CD4-positive, alpha-beta T cell treated with Interleukin-4 for 1 hour (primary cell): ENCODE measurements at regions not wholly inside any gene's neighbourhood (a gene's known extent, or its start where the extent isn't known, plus 50 kb on each side); places are given as distances from the start of the nearest gene placed in this dataset.
A peak's percentile ranks its signal among the peaks of the same experiment; 100 is the strongest.
"Not testable (repeated sequence)": the region's sequence is repeated elsewhere in the genome, so short reads cannot be mapped to it uniquely, and the experiment has no call there.

Experiments used
- DNase-seq, 2 donors: peaks; one replicate each; pipeline ENCODE4 v3.0.0-alpha.2; 2020 to 2022

DNA sequence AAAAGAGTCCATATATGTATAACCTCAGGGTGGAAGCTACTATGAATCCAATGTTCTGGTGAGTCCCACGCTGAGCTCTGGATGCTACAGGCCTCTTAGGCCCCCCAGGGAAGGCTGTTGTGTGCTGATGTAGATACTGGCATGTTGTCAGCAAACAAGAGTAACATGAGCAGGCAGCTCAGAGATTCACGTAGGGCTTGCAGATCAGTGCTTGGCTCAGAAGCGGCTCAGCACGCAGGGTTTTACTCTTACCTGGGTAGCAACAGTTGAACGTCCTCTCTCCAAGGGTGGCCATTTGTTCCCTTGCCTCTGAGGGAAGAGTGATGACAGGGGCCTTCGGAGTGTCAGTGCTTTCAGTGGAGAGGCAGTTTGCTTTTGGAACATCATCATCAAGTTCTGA, 93.4 kb downstream of the ZFP64 start:
- no peak for DNase-seq

DNA sequence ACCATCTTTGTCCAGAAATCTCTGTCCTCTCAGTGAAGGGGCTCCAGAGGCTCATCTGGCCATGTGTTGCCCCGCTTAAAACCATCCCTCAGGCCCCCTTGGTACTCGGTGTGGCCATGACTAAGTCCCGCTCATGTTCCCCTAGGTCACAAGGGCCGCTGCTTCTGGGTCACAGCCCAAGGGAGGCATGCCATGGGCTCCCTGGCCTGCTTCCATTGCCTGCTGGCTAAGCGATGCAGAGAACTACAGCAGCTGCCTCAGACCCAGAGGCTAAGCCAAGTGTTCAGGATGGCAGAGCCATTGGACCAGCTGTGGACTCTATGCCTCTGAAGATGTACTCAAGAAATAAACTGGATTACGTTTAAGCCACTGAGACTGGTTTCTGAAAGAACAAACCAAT, 95.5 kb downstream of the ZFP64 start:
- no peak for DNase-seq

DNA sequence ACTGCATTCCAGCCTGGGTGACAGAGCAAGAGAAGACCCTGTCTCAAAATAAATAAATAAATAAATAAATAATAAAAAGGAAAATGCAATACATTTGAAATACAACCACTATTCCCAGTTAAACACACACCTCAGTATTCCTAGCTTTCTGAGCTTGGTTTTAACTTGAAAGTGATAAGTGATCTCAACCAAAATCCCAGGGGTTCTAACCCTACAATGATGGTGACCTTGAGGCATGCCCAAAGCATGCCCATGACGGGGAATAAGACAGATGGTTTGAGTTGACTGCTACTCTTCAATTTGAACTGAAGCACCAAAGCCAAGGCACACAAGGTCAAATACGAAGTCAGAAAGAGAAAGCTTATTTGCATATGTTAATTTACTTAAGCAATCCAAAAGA, 96.9 kb downstream of the ZFP64 start:
- DNase-seq, result no peak

DNA sequence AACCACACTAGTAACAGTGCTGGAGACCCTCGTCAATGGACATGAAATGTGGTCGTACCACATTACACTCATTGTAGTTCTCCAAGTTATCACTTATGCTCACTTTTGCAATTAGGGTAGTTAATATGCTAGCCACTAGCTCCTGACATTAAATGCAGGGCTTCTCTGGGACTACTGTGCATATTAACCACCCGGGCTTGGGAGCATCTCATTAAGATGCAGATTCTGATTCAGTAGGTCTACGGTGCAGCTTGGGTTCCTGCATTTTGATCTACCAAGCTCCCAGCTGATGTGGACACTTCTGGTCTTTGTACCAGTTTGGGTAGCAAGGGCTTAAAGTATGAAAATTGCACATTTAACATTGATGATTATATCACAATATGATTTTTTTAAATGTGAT, 98.0 kb downstream of the ZFP64 start:
- no peak for DNase-seq

DNA sequence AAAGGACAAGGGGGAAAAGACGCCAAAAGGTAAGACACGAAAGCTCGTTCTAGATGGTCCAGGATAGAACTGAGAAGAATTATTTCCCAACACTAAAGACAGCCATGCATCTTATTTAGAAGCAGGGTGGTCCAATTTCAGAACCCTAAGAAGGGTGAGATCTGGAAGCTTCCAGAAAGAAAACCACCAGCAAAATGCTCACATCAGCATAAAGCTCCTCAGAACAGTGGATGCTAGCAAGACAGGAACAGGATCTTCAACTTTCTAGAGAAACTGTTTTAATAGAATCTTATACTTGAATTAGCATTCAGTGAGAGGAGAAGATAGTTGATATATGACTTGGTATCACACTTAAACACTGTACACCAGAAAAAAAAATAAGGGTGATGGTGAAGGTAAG, 101.5 kb downstream of the ZFP64 start:
- DNase-seq, result no peak

DNA sequence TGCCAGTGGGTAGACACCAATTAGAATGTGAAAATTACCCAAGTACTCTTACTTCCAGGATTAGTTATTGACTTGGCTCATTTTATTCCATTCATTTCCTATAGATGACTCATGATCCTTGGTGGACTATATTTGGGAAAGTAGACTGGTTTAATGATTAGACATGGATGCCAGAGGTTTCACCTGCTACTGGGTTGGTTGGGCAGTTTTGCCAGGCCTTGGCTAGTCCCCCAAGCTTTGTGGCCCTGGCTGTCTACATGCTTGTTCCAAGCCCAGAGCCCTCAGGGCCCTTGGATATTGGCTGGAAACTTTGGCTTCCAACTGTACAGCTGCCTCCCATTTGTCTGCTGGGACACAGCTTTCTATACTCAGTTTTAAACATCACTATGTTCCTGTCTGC, 104.1 kb downstream of the ZFP64 start:
- DNase-seq, result no peak

DNA sequence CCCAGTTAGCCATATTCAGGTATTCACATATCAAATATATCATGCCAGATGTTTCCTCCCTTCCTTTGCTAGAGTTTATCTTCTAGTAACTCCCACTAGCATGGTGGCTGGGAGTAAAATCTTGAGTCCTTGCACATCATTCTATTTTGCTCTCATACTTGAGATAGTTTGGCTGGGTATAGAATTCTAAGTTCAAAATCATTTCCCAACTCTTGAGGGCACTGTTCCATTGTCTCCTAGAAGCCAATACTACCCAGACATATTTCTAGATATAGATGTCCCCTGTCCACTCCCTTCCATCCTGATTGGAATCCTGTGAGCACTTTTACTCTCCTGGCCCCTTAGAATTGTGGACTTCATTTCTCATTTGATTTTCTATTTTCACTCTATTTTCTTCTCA, 104.7 kb downstream of the ZFP64 start:
- no peak for DNase-seq

DNA sequence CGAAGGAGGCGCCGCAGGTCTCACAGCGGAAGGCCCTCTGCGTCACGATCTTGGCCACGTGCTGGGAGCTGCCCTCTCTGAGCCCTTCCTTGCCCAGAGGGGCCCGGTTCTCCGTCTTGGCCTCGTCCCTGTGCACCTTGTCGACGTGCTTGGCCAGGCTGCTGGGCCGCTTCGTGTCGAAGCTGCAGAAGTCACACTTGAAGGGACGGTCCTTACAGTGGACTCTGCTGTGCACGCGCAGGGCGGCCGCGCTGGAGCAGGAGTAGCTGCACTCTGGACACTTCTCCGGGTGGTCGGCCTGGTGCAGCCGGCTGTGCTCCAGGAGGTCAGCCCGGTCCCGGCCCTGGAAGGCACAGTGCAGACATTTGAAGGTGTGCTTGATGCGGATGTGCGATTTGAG, 106.9 kb downstream of the ZFP64 start:
- DNase-seq, result no peak

DNA sequence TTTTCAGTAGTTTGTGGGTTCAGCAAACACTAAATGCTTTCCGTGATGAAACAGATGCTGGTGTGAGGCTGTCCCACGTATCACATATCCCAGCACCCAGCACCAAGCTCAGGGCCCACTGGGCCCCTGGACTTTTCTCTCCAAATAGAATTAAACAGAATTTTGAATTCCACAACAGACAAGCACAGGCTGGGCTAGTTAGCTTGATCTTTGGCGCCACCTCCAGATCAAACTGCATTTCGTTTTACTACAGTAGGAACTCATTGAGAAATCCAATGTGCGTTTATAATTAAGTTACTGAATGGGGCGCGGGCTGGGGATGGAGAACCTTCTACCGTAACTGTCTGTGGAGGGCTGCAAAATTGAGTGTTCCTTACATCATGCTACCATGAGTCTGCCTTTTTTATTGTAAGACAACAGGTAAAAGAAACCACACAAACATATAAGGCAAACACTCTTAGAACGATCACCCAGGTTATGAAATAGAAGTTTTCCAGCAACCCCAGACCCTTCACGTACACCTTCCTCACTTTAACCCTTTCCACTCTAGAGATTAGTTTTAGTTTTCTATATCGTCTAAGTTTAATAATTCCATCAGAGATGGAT, 107.8 kb downstream of the ZFP64 start:
- DNase-seq, result peak; percentile 22 to 46

DNA sequence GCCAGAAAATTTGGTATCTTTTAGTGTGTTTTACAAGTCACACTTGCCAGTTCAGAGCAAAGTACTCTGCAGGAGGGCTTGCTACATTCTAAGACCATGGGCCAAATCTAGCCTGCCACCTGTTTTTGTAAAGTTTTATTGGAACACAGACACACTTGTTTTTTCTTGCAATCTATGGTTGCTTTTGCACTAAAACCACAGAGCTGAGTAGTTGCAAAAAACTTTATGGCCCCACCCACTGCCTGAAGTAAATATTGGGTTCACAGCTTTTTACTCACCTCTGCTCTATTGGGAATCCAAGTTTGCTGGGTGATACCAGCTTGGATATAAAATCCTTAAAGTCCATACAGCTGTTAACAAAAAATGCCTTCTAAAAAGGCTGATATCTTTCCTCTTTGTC, 109.0 kb downstream of the ZFP64 start:
- peak in 1 of 2 donors; percentile 11 for DNase-seq

DNA sequence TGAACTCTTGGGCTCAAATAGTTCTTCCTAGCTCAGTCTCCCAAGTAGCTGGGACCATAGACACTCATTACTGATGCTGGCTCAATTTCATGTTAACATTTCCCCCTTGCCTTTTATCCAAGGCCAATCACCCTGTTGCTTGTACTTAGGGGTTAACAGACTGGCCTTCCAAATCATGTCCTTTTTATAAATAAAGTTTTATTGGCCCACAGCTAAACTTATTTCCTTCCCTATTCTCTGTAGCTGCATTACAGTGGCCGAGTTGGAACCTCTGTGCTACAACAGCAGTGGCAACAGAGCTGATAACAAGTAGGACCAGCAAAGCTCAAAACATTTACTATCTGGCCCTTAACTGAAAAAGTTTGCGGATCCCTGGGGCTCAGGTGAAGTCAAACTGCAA, 109.8 kb downstream of the ZFP64 start:
- no peak for DNase-seq

DNA sequence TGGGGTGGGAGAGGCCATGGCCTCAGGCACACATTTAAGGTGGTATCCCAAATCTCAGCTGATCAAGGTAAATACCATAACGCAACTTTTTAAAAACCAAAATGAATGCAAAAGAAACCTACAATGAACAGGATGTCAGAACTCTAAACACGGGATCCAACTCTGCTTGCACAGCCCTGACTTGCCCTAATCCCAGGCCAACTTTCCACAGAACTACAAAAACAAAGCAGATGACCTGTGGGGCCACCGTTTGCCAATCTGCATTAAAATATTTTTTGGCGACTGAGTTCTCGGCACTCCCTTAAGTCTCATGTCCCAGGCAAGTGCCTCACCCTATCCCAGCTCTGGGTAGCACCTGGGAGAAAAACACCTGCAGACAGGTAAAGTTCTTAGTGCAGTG, 110.5 kb downstream of the ZFP64 start:
- no peak for DNase-seq

DNA sequence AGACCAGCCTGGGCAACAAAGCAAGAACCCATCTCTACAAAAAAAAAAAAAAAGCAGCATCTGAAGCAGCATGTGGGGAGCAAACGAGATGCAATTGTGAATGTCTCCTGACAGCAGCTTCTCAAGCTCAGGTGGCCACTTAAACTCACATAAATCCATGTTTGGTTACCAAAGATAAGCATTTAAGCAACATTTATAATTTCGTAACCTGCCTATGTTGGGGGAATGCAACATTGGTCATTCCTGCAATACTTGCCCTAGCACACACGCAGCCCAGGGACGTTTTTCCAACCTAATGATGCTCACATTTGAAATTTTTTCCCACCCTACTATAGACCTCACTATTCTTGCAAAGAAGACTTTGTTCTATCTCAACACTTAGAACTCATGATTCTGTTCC, 113.3 kb downstream of the ZFP64 start:
- DNase-seq, result no peak

DNA sequence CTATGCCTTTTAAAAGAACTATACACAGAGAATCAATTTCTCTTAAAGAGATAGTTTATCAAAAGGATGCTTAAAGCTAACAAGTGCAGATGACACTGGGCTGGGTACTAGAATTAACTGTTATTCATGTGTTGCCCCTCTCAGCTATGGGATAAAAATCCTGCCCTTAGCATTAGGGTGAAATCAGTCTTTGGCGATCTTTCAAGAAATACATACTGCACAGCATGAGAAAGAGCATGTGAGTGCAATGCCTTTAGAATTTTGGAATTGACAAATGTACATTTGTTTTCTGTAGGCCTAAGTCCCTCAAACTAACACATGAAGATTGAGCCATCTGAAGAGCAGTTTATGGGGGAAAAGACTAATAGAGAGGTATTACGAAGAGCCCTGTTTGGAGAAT, 115.4 kb downstream of the ZFP64 start:
- DNase-seq, result no peak

DNA sequence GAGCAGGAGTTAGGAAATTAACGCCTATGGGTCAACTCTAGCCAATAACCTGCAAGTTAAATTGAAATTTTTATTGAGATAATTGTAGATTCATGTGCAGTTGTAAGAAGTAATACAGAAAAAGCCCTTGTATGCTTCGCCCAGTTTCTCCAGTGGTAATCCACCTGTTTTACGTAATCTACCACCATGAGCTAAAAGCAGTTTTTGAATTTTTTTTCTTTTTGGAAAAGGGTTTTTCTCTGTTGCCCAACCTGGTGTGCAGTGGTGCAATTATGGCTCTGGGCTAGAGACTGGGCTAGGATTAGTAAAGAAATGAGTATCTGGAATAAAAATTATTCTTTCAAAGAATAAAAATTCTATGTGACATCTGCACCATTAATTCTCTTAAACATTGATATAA, 116.2 kb downstream of the ZFP64 start:
- no peak for DNase-seq

DNA sequence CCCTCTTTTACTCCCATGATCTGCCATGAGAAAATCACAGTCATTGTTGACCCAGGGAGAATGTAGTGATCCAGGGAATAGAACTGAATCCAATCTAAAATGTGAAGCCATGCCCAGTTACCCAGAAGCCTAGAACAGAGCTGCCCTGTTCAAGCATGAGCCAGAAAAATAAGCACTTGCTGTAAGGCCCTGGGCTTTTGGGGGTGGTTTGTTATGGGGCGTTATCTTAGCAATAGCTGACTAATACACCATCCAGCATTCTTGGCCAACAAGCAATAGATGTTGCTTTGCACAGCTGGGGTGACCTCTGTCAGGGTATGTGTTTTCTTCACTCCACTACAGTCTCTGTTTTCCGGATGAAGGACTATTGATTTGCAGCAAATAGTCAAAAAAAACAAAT, 120.4 kb downstream of the ZFP64 start:
- no peak for DNase-seq

DNA sequence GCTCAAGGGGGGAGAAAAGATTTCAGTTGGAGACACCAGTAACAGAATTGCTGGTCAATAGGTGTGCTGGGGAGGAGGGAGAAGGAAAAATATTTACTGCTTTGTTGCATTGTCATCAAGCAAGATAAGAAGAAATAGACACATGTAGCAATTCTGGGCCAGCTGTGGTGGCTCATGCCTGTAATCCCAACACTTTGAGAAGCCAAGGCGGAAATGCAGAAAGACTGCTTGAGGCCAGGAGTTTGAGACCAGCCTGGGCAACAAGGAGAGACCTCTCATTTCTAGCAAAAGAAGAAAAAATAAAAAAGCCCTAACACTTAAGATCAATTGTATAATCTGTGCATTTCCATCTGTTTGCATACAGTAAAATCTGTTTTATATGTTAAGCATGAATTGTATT, 126.6 kb downstream of the ZFP64 start:
- no peak for DNase-seq

DNA sequence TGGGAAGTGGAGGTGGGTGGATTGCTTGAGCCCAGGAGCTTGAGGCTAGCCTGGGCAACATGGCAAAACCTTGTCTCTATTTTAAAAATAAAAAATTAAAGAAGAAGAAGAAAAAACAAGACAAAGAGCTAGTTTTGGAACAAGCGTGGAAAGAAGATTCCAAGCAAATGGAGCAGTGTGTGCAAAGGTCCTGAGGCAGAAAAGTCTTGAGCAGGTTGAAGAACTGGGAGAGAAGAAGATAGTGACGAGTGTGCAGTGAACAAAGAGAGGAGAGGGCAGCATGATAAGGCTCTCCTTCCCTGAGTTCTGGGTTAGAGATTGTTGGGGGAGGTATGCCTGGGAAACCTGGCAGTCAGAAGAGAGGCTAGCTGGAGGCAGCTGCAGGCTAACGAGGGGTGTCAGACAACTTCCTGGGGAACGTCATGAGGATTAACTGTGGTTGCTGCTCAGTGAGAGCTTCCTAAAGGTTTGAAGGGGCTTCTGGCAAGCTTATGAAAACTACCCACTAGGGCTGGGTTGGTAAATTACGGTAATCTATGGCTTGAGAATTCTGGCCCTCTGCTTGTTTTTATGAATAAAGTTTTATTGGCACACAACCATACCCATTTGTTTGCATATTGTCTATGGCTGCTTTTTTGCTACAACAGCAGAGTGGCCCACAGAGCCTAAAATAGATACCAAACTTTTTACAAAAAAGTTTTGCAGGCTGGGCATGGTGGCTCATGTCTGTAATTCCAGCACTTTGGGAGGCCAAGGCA, 128.9 kb downstream of the ZFP64 start:
- DNase-seq, result no peak

DNA sequence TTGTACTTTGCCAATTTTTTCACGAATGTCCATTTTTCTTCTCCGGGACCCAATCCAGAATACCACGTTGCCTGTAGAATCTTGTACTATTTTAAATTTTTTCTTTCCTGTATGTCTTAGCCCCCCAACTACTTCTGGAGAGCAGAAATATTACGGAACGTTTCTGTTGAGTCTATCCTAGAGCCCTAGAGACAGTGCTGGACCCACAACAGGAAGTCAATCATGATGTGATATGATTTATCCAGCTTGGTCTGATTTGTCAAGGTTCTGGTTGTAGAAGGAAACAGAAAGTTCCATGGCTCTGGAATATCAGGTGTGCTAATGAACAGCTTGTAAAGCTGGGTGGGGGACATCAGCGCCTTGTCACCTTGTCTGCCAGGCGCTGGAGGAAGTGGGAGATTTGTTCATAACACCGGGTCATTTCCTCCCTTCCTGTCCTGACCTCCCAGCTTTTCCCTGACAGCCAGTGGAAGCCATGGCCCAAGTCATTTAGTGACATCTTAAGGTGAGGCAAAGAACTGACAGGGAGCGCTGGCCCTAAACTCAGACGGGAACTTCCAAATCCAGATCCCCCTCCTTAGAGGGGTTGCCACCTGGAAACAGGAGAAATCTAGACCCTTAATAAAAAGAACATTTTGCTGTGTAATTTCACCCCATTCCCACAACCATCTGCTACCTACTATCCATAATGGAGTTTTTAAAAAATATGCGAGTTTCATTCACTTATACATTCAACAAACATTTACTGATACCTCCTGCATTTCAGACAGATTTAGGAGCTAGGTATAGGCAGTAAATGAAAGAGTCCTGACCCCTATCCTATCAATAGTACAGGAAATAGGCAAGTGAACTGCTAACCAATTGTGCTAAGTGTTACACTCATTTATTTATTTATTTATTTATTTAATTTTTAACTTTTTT, 130.5 kb downstream of the ZFP64 start:
- DNase-seq, result no peak

DNA sequence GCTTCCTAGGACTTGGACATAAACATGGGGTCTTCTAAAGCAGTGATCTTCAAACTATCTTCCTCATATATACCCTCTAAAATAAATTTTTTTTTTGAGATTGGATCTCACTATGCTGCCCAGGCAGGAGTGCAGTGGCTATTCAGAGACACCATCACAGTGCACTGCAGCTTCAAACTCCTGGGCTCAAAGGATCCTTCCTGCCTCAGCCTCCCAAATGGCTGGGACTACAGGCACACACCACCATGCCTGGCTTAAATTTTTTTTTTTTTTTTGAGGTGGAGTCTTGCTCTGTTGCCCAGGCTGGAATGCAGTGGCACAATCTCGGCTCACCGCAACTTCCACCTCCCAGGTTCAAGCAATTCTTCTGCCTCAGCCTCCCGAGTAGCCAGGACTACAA, 134.4 kb downstream of the ZFP64 start:
- DNase-seq, result not testable (repeated sequence)

DNA sequence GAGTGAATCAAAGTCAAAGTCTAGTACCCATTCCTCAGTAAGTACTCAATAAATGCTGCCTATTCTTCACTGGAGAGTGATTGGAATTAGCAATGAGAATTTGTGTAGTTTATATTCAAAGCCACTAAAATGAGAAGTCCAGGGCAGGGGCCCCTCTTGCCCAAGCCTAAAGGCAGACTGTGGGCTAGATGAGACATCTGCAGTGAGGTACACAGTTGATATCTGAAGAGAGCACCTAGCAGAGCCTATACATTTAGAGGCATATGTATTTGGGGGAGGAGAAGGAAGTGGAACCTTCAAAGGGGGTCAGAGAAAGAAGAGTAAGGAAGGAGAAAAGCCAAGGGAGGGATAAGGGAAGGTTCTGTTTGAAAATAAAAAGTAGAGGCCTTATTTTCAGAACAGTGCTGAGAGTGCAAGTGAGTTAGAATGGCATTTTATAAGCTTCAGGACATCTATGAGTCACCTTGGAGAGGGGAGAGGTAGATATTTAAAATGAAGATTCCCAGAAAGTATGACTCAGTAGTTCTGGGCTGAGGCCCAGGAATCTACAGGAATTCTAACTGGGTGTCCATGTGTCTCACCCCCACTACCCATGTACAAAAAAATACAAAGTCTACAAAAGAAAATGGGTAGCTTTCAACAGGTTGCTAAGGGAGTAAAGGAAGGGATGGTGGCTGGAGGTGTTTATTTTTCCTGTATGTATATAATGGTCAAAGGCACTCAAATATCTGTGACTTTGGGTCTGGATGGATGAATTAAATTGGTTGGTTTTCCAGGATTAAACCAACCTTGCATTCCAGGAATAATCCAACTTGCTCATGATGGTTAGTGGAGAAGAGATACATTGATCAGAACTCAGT, 135.1 kb downstream of the ZFP64 start:
- DNase-seq, result no peak

DNA sequence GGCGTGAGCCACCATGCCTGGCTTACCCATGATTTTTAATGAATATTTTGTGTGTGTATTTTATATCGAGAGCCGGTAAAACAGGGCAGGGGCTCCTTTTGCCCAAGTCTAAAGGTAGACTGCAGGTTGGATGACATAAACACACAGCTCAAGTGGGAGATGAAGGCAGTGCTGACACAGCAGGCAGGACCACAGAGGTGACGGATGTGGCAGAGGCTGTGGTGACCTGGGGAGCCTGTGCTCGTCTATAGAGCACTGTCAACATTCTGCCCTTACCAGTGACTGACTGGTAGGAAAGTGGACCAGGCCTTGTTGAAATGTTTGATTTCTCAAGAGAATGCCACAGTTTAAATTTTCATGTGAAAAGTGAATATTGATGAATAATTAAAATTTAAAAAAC, 137.5 kb downstream of the ZFP64 start:
- peak; percentile 18 to 27 for DNase-seq
